Endothelial cell of umbilical vein (primary cell): ENCODE measurements at regions not wholly inside any gene's neighbourhood (a gene's known extent, or its start where the extent isn't known, plus 50 kb on each side); places are given as distances from the start of the nearest gene placed in this dataset.

ENCODE experiments used
- BruUV-seq: library from RNA; stranded (reverse); fragments of 400-500 nt; replicated peaks from 2 replicates; lab custom pipeline; 2021; lab: Mats Ljungman, UMichigan
- CTCF ChIA-PET: fragments of 300-600, 350-600 bp; sonication (Branson Sonifier 250); formaldehyde crosslinking; loops from one replicate; lab custom pipeline; 2021; ENCODE audit warnings: antibody characterized with exemption, inconsistent platforms; lab: Charles Lee
- POLR2A ChIA-PET: fragments of 300-600, 350-600 bp; sonication (Branson Sonifier 250); formaldehyde crosslinking; loops from one replicate; lab custom pipeline; 2021; ENCODE audit warnings: antibody characterized with exemption, inconsistent platforms; lab: Charles Lee
- DNase-seq: peaks from one replicate; pipeline ENCODE4 v3.0.0-alpha.2; 2011; ENCODE audit warnings: low read depth, low spot score
- FAIRE-seq: peaks from 2 replicates; lab custom pipeline; 2011; peaks lifted over from hg19 to GRCh38; lab: Jason Lieb, UNC
- H2AFZ ChIP-seq: 2 replicates; pipeline ENCODE4 v1.6.0; 2012; ENCODE audit warnings: low read depth, low read length, control low read depth, inconsistent platforms
- H3K27ac ChIP-seq: 2 replicates; pipeline ENCODE4 v1.5.1; 2011; ENCODE audit warnings: low read depth, mild to moderate bottlenecking, control low read depth, low read length, moderate library complexity; ENCODE audit not compliant: insufficient read depth
- H3K27me3 ChIP-seq, 2 experiments: 2 replicates each; pipeline versions ENCODE4 v1.6.0 to v1.6.1; 2011; ENCODE audit warnings: low read length in 2 of 2, mixed read lengths in 1 of 2; ENCODE audit not compliant: control insufficient read depth in 2 of 2, insufficient read depth in 2 of 2
- H3K36me3 ChIP-seq, 2 experiments: 2 replicates in 1 of 2; 3 replicates in 1 of 2; pipeline ENCODE4 v1.5.1; 2011; ENCODE audit warnings: low read length in 2 of 2, mild to moderate bottlenecking in 1 of 2, moderate library complexity in 1 of 2; ENCODE audit not compliant: control insufficient read depth in 2 of 2, insufficient read depth in 2 of 2; ENCODE audit errors: extremely low read depth in 1 of 2
- H3K4me1 ChIP-seq: 3 replicates; pipeline ENCODE4 v1.5.1; 2011; ENCODE audit warnings: mild to moderate bottlenecking, low read length; ENCODE audit not compliant: control insufficient read depth, insufficient read depth; ENCODE audit errors: extremely low read depth
- H3K4me2 ChIP-seq: 2 replicates; pipeline ENCODE4 v1.6.1; 2011; ENCODE audit warnings: low read length, control low read depth, mixed read lengths; ENCODE audit not compliant: insufficient read depth
- H3K4me3 ChIP-seq, 3 experiments: fragments of 200-600 bp in 1 of 3; sonication (generic), shearing (Covaris generic) in 1 of 3; replicated peaks in 1 of 3; 2 replicates each; pipeline ENCODE4 v1.5.1; 2011 to 2016; ENCODE audit warnings: control low read depth in 3 of 3, low read length in 3 of 3, mild to moderate bottlenecking in 2 of 3, inconsistent platforms in 1 of 3, low read depth in 1 of 3, moderate library complexity in 1 of 3; ENCODE audit not compliant: insufficient read depth in 1 of 3
- H3K79me2 ChIP-seq: 2 replicates; pipeline ENCODE4 v1.6.0; 2012; ENCODE audit warnings: low read length, inconsistent platforms; ENCODE audit not compliant: control insufficient read depth, insufficient read depth
- H3K9ac ChIP-seq: replicated peaks from 2 replicates; pipeline ENCODE3; 2011; ENCODE audit warnings: low read length, control low read depth; ENCODE audit not compliant: insufficient read depth; ENCODE audit errors: extremely low read depth
- H3K9me1 ChIP-seq: replicated peaks from 3 replicates; pipeline ENCODE4 v1.6.0; 2011; ENCODE audit warnings: mild to moderate bottlenecking, low read length; ENCODE audit not compliant: control insufficient read depth, insufficient read depth; ENCODE audit errors: extremely low read depth
- H3K9me3 ChIP-seq: replicated peaks from 2 replicates; pipeline ENCODE4 v1.5.1; 2012; ENCODE audit warnings: low read length, inconsistent platforms; ENCODE audit not compliant: control insufficient read depth, insufficient read depth
- H4K20me1 ChIP-seq: replicated peaks from 2 replicates; pipeline ENCODE3; 2011; ENCODE audit warnings: mild to moderate bottlenecking, low read length; ENCODE audit not compliant: control insufficient read depth, insufficient read depth; ENCODE audit errors: extremely low read depth
- CTCF ChIP-seq, 2 donors: IDR thresholded peaks; 1 replicate in 1 of 2; 2 replicates in 1 of 2; pipeline ENCODE4 v1.5.1; 2011; ENCODE audit warnings: low read length in 2 of 2, mild to moderate bottlenecking in 2 of 2, moderate library complexity in 2 of 2, control low read depth in 1 of 2, inconsistent platforms in 1 of 2, low read depth in 1 of 2; ENCODE audit not compliant: insufficient read depth in 1 of 2; ENCODE audit errors: extremely low read depth in 1 of 2
- EZH2 ChIP-seq: IDR thresholded peaks from 2 replicates; pipeline ENCODE4 v1.6.1; 2012; ENCODE audit warnings: borderline replicate concordance, low read depth, mild to moderate bottlenecking, moderate library complexity, low read length, inconsistent platforms; ENCODE audit not compliant: severe bottlenecking
- FOS ChIP-seq: IDR thresholded peaks from 2 replicates; pipeline ENCODE4 v1.6.1; 2011; ENCODE audit warnings: mild to moderate bottlenecking, low read length, moderate library complexity, borderline replicate concordance; ENCODE audit not compliant: insufficient read depth
- GATA2 ChIP-seq: IDR thresholded peaks from 2 replicates; pipeline ENCODE4 v1.7.0; 2011; ENCODE audit warnings: low read depth, mild to moderate bottlenecking, moderate library complexity, mixed read lengths, low read length; ENCODE audit not compliant: insufficient read length, insufficient read depth
- JUN ChIP-seq: IDR thresholded peaks from 2 replicates; pipeline ENCODE4 v1.6.1; 2011; ENCODE audit warnings: borderline replicate concordance, low read depth; ENCODE audit not compliant: insufficient read length, insufficient read depth
- MYC ChIP-seq: IDR thresholded peaks from one replicate; pipeline ENCODE4 v1.6.1; 2011; ENCODE audit warnings: mild to moderate bottlenecking, low read depth, low read length
- POLR2A ChIP-seq: IDR thresholded peaks from 2 replicates; pipeline ENCODE4 v1.6.1; 2012; ENCODE audit warnings: low read depth, mild to moderate bottlenecking, control low read depth, low read length
- POLR2AphosphoS5 ChIP-seq: IDR thresholded peaks from 2 replicates; pipeline ENCODE4 v1.6.1; 2012; ENCODE audit warnings: low read depth, mild to moderate bottlenecking, control low read depth, low read length, moderate library complexity; ENCODE audit not compliant: insufficient read depth
- dilution Hi-C: fragments of 300-500 bp; cut with MboI; formaldehyde crosslinking; loops from one replicate; pipeline ENCODE4 v1.15.0; 2019; ENCODE audit warnings: low sequenced_read_pairs; ENCODE audit not compliant: extremely low pct_ligation_motif_present
- intact Hi-C: fragments of 100-400 bp; cut with micrococcal nuclease; formaldehyde crosslinking; loops from one replicate; pipeline ENCODE4 v1.10.0; 2022
- TF ChIP-seq, protein P1 (sequence below): IDR thresholded peaks from 2 replicates; pipeline ENCODE4 v1.6.1; 2011; ENCODE audit not compliant: insufficient read depth, insufficient read length

DNA sequence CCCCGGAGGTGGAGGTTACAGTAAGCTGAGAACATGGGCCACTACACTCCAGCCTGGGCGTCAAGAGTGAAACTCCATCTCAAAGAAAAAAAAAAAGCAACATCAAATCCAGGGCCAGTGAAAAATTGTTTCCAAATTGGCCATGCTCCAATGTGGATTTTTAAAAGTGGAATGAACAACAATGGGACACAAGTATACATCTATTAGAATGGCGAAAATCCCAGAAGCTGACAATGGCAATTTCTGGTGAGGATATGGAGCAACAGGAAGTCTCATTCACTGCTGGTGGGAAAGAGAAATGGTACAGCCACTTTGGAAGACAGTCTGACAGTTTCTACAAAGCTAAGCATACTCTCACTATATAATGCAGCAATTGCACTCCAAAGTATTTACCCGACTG is 161.4 kb downstream of the UXS1 start:
- Histone ChIP-seq H3K9ac (no peak overlapping the region), H2AFZ (no peak overlapping the region), H3K9me3 (no peaks in the 10 kb centered on the region), H3K36me3 (no peaks in the 10 kb centered on the region), H3K27ac (no peak overlapping the region), H3K4me1 (no peaks in the 10 kb centered on the region), H3K4me2 (no peak overlapping the region), H3K4me3 (no peak overlapping the region), H3K79me2 (no peaks in the 10 kb centered on the region), H3K27me3 (no peaks in the 10 kb centered on the region), H3K9me1 (no peaks in the 10 kb centered on the region), H4K20me1 (no peaks in the 10 kb centered on the region)
- dilution Hi-C loops (no loop called here), intact Hi-C loops (no loop called here)
- no TSS peak for BruUV-seq
- no peak for TF ChIP-seq CTCF (IDR thresholded peaks at IDR 0.05; ENCODE audit: extremely low read depth in 1 of 2, insufficient read depth in 1 of 2, low read depth in 1 of 2, low read length in 2 of 2)
- TF ChIP-seq, protein P1, sequence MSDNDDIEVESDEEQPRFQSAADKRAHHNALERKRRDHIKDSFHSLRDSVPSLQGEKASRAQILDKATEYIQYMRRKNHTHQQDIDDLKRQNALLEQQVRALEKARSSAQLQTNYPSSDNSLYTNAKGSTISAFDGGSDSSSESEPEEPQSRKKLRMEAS: no peak
- TF ChIP-seq POLR2AphosphoS5: no peak
- TF ChIP-seq FOS: no peak
- no peak for TF ChIP-seq JUN
- no peak for TF ChIP-seq GATA2
- TF ChIP-seq EZH2: no peak
- no peak for TF ChIP-seq MYC
- no peak for TF ChIP-seq POLR2A
- ChIA-PET POLR2A (no interaction called here), CTCF (no interaction called here)
- FAIRE-seq (no peak), DNase-seq (peak; percentile 26)
